ENCODE measurements at regions not wholly inside any gene's neighbourhood (a gene's known extent, or its start where the extent isn't known, plus 50 kb on each side); places are given as distances from the start of the nearest gene placed in this dataset.
"Not testable (repeated sequence)": the region's sequence is repeated elsewhere in the genome, so short reads cannot be mapped to it uniquely, and the experiment has no call there.

GRCh38 chr6:167230288-167230687 is 60.8 kb upstream of the UNC93A start:
- no peak for DNase-seq

GRCh38 chr6:167232356-167232755 is 58.8 kb upstream of the UNC93A start:
- no peak for DNase-seq

- DNase-seq = no peak
These were observed 57.6 kb upstream of the UNC93A start for GRCh38 chr6:167233490-167233889.

- DNase-seq = not testable (repeated sequence)
These were observed 56.5 kb upstream of the UNC93A start for GRCh38 chr6:167234576-167234975.

- DNase-seq = no peak
These were observed 56.1 kb upstream of the UNC93A start for GRCh38 chr6:167235005-167235404.

GRCh38 chr6:167235421-167236238 is 55.5 kb upstream of the UNC93A start:
- DNase-seq = no peak

GRCh38 chr6:167236239-167236571 is 54.9 kb upstream of the UNC93A start:
- no peak for DNase-seq

GRCh38 chr6:167237438-167238145 is 53.5 kb upstream of the UNC93A start:
- DNase-seq = no peak

- DNase-seq = no peak
These were observed 52.9 kb upstream of the UNC93A start for GRCh38 chr6:167238146-167238693.

GRCh38 chr6:167238694-167239467 is 52.2 kb upstream of the UNC93A start:
- DNase-seq = no peak

GRCh38 chr6:167239470-167239869 is 51.6 kb upstream of the UNC93A start:
- not testable (repeated sequence) for DNase-seq

GRCh38 chr6:167240034-167240541 is 51.0 kb upstream of the UNC93A start:
- no peak for DNase-seq
